ENCODE measurements at regions not wholly inside any gene's neighbourhood (a gene's known extent, or its start where the extent isn't known, plus 50 kb on each side); places are given as distances from the start of the nearest gene placed in this dataset.
"Not testable (repeated sequence)": the region's sequence is repeated elsewhere in the genome, so short reads cannot be mapped to it uniquely, and the experiment has no call there.

DNA sequence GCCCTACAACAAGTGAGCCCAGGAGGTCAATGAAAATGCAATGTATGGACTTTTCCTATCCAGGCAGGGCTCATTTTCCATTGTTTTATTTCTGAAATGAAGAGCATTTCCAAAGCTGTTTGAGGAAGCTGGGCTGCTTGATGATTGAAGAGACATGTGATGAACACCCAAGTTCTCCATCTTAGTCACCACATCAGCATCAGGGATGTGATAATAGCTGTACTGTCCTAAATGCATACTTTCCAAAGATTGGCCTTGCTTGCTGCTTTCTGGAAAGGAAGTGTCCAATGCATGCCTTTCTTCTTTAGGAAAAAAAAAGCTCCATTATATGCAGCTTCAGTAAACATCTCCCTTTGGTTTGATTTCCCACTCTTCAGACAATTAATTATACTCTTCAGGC lies 425.9 kb upstream of the RUNX1 start:
- no peaks in the 10 kb centered on the region for H3K36me3 ChIP-seq
- H3K27ac ChIP-seq, result no peak overlapping the region
- no peaks in the 10 kb centered on the region for H3K27me3 ChIP-seq
- no peak overlapping the region for H3K4me3 ChIP-seq
- TF ChIP-seq POLR2AphosphoS5 (IDR thresholded peaks at IDR 0.05), result no peak
- no peaks in the 10 kb centered on the region for H3K9me3 ChIP-seq
- no peaks in the 10 kb centered on the region for H3K4me1 ChIP-seq
- DNase-seq (ENCODE audit: low spot score in 2 of 2), result no peak

DNA sequence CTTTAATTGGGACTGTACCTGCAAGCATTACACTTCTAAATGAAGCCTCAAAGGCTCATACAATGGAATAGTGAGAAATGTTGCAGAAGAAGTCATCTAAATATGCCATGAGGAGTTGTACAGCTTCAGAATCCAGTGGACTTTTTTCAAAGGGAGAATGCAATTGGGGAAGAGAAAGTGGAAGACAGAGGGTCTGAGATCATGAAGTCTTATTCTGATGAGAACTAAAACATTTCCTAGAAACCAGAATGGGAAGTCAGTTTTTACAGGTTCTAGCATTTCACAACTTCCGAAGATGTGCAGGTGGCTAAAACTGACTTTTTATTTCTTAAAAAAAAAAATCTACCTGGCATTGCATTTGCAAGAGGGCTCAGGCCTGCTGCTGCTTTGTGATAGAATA lies 424.4 kb upstream of the RUNX1 start:
- Histone ChIP-seq H3K9me3 (no peaks in the 10 kb centered on the region), H3K27me3 (no peaks in the 10 kb centered on the region), H3K36me3 (no peaks in the 10 kb centered on the region), H3K4me3 (no peak overlapping the region), H3K4me1 (no peaks in the 10 kb centered on the region), H3K27ac (no peak overlapping the region)
- WGBS, result 80% methylated on average over 1 of the region's 1 CpG
- TF ChIP-seq, protein P1, sequence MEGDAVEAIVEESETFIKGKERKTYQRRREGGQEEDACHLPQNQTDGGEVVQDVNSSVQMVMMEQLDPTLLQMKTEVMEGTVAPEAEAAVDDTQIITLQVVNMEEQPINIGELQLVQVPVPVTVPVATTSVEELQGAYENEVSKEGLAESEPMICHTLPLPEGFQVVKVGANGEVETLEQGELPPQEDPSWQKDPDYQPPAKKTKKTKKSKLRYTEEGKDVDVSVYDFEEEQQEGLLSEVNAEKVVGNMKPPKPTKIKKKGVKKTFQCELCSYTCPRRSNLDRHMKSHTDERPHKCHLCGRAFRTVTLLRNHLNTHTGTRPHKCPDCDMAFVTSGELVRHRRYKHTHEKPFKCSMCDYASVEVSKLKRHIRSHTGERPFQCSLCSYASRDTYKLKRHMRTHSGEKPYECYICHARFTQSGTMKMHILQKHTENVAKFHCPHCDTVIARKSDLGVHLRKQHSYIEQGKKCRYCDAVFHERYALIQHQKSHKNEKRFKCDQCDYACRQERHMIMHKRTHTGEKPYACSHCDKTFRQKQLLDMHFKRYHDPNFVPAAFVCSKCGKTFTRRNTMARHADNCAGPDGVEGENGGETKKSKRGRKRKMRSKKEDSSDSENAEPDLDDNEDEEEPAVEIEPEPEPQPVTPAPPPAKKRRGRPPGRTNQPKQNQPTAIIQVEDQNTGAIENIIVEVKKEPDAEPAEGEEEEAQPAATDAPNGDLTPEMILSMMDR (IDR thresholded peaks at IDR 0.05), result no peak
- TF ChIP-seq EP300 (IDR thresholded peaks at IDR 0.05) (no peak), POLR2A (IDR thresholded peaks at IDR 0.05) (no peak), POLR2AphosphoS5 (IDR thresholded peaks at IDR 0.05) (no peak)
- DNase-seq (ENCODE audit: low spot score in 2 of 2), result no peak

DNA sequence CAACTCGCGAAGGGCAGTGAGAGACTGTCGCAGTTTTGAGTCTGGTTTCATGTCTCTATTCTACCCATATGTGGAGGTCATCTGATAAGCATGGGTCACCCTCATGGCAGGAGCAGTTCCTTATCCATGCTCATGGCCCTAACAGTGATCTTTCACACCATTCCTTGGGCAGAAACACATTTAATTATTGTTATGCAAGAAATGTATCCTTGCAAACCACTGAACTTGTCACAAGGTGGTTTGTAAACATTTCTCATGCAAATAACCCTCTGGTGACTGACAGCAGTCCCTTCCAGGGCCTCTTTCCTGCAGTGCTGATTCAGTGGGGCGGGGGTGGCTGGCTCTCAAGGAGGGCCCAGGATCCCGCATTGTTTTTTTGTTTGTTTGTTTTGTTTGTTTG lies 421.4 kb upstream of the RUNX1 start:
- H3K27me3 ChIP-seq, result no peaks in the 10 kb centered on the region
- H3K27ac ChIP-seq, result no peak overlapping the region
- no peaks in the 10 kb centered on the region for H3K4me1 ChIP-seq
- DNase-seq (ENCODE audit: low spot score in 2 of 2), result no peak
- no peaks in the 10 kb centered on the region for H3K9me3 ChIP-seq
- TF ChIP-seq EP300 (IDR thresholded peaks at IDR 0.05) (no peak), POLR2AphosphoS5 (IDR thresholded peaks at IDR 0.05) (no peak), POLR2A (IDR thresholded peaks at IDR 0.05) (no peak)
- WGBS, result 88% methylated on average over 5 of the region's 5 CpGs
- no peak overlapping the region for H3K4me3 ChIP-seq
- no peaks in the 10 kb centered on the region for H3K36me3 ChIP-seq

DNA sequence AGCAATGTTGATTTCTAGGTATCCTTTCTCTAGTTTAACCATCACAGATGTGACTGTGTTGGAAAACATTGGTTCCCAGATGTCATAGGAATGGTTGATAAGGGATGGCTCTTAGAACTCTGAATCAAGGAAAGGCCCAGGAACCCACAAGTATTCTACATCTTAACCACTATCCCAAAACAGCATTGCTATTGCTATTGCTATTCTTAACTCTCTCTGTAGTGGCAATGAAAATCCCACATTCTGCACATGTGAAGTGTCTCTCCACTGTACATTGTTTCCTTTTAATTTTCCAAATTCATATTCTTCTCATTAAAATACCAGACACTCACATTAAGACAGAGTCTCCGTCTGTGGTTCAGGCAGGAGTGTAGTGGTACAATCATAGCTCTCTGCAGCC lies 420.4 kb upstream of the RUNX1 start:
- TF ChIP-seq, protein P1 (IDR thresholded peaks at IDR 0.05), result no peak
- no peak for TF ChIP-seq POLR2AphosphoS5 (IDR thresholded peaks at IDR 0.05)
- no peak overlapping the region for H3K27ac ChIP-seq
- WGBS, result 87% methylated on average over 1 of the region's 1 CpG
- no peaks in the 10 kb centered on the region for H3K9me3 ChIP-seq
- no peak for DNase-seq (ENCODE audit: low spot score in 2 of 2)
- no peak overlapping the region for H3K4me3 ChIP-seq
- H3K27me3 ChIP-seq, result no peaks in the 10 kb centered on the region
- H3K4me1 ChIP-seq, result no peaks in the 10 kb centered on the region
- no peaks in the 10 kb centered on the region for H3K36me3 ChIP-seq

DNA sequence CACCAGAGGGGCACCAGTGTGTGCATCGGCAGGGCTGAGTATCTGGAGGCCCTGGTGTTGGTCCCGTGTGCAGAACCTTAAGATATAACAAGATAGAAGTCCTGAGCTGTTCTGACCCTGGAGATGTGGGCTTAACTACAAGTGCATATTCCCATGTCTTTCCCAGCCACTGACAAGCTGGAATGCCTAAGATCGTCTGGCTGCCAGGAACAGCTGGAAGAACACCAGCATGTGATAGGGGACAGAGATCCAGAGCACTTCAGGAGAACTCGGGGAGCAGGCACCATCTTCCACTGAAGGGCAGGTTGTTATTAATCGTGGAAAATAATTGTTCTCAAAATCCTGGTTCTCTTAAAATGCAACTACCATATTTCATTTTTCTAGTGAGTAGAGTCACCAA lies 419.9 kb upstream of the RUNX1 start:
- Histone ChIP-seq H3K27ac (no peak overlapping the region), H3K4me3 (no peak overlapping the region), H3K36me3 (no peaks in the 10 kb centered on the region), H3K4me1 (no peaks in the 10 kb centered on the region), H3K9me3 (no peaks in the 10 kb centered on the region), H3K27me3 (no peaks in the 10 kb centered on the region)
- 72% methylated on average over 5 of the region's 5 CpGs for WGBS
- TF ChIP-seq POLR2A (IDR thresholded peaks at IDR 0.05) (no peak), EP300 (IDR thresholded peaks at IDR 0.05) (no peak), POLR2AphosphoS5 (IDR thresholded peaks at IDR 0.05) (no peak)
- TF ChIP-seq, protein P1 (IDR thresholded peaks at IDR 0.05), result no peak
- DNase-seq (ENCODE audit: low spot score in 2 of 2), result no peak

DNA sequence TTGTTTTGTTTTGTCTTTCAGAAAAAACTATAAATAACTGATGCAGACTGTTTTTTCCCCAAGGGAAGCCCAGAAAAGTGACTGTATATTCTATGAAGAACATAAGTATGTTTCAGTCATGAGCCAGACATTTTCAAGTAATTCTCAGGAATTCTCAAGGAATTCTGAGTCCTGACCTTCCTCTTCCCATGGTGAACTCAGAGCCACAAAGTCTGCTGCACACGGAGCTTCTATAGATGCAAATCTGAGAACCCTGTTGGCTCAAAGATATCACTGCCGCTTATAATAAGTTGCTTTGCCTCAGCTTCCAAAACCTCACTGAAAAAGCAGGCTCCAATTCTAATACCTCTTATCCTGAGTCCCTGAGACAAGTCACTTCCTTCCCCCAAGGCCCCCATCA lies 418.5 kb upstream of the RUNX1 start:
- Histone ChIP-seq H3K4me3 (no peak overlapping the region), H3K27ac (no peak overlapping the region), H3K27me3 (no peaks in the 10 kb centered on the region), H3K9me3 (no peaks in the 10 kb centered on the region), H3K36me3 (no peaks in the 10 kb centered on the region), H3K4me1 (no peaks in the 10 kb centered on the region)
- TF ChIP-seq, protein P1 (IDR thresholded peaks at IDR 0.05), result no peak
- TF ChIP-seq POLR2AphosphoS5 (IDR thresholded peaks at IDR 0.05), result no peak
- 74% methylated on average over 2 of the region's 2 CpGs for WGBS
- DNase-seq (ENCODE audit: low spot score in 2 of 2), result no peak

DNA sequence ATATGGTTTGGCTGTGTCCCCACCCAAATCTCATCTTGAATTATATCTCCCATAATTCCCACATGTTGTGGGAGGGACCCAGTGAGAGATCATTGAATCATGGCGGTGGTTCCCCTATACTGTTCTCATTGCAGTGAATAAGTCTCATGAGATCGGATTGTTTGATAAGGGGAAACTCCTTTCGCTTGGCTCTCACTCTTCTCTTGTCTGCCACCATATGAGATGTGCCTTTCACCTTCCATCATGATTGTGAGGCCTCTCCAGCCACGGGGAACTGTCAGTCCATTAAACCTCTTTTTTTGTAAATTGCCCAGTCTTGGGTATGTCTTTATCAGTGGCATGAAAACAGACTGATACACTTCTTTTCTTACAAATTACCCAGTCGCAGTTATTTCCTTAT lies 417.6 kb upstream of the RUNX1 start:
- H3K36me3 ChIP-seq; H3K27me3 ChIP-seq; H3K4me3 ChIP-seq; H3K27ac ChIP-seq; H3K4me1 ChIP-seq; DNase-seq (ENCODE audit: low spot score in 2 of 2); H3K9me3 ChIP-seq: not testable (repeated sequence)
- WGBS, result 95% methylated on average over 5 of the region's 5 CpGs

All from suprapubic skin (tissue), 4 donors.